ENCODE measurements at regions not wholly inside any gene's neighbourhood (a gene's known extent, or its start where the extent isn't known, plus 50 kb on each side); places are given as distances from the start of the nearest gene placed in this dataset.

DNA sequence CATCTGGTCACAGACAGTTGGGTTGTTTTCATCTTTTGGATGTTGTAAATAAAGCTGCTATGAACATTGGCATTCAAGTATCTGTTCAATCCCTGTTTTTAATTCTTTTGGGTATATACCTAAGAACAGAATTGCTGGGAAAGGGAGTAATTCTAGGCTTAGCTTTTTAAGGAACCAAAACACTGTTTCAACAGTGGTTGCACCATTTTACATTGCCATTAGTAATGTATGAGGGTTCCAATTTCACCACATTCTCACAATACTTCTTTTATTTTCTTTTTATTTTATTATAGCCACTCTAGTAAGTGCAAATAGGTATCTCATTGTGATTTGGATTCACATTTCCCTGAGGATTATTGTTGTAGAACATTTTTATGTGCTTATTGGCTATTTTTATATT is 108.9 kb upstream of the GLS start:
- TF ChIP-seq SIN3A (IDR thresholded peaks at IDR 0.05; ENCODE audit: low read depth, low read length) (no peak), EP300 (IDR thresholded peaks at IDR 0.05; ENCODE audit: borderline replicate concordance in 1 of 2, control insufficient read depth in 1 of 2, low read depth in 2 of 2, low read length in 2 of 2) (no peak)
